Esophagus squamous epithelium (tissue), 5 donors: ENCODE measurements at regions not wholly inside any gene's neighbourhood (a gene's known extent, or its start where the extent isn't known, plus 50 kb on each side); places are given as distances from the start of the nearest gene placed in this dataset.

Source experiments
- DNase-seq: peaks from one replicate; lab custom pipeline; 2025; lab: John Stamatoyannopoulos, UW
- H3K27ac ChIP-seq, 4 donors: fragments of 200-600 bp; sonication (generic); one replicate each; pipeline ENCODE4 v1.5.1; 2016 to 2019; ENCODE audit warnings: mild to moderate bottlenecking in 1 of 4
- H3K27me3 ChIP-seq, 4 donors: fragments of 200-600 bp; sonication (generic); 1 replicate in 3 of 4; 2 replicates in 1 of 4; pipeline versions ENCODE4 v1.5.1 to v1.6.0; 2017 to 2021; ENCODE audit warnings: antibody characterized with exemption in 1 of 4
- H3K36me3 ChIP-seq, 3 donors: fragments of 200-600 bp; sonication (generic); one replicate each; pipeline ENCODE4 v1.5.1; 2016 to 2019
- H3K4me1 ChIP-seq, 3 donors: fragments of 200-600 bp; sonication (generic); one replicate each; pipeline ENCODE4 v1.5.1; 2017 to 2019
- H3K4me3 ChIP-seq, 4 donors: fragments of 200-600 bp; sonication (generic); 1 replicate in 3 of 4; 2 replicates in 1 of 4; pipeline ENCODE4 v1.5.1; 2016 to 2019; ENCODE audit warnings: mild to moderate bottlenecking in 2 of 4, moderate library complexity in 1 of 4
- H3K9me3 ChIP-seq, 3 donors: fragments of 200-600 bp; sonication (generic); one replicate each; pipeline ENCODE4 v1.5.1; 2016 to 2019
- CTCF ChIP-seq, 6 experiments: fragments of 450-650 bp in 4 of 6; fragments of 200-600 bp in 2 of 6; sonication (generic) in 2 of 6; IDR thresholded peaks; one replicate each; pipeline ENCODE4 v1.5.1; 2016 to 2019; ENCODE audit warnings: antibody characterized with exemption in 6 of 6, mild to moderate bottlenecking in 4 of 6, moderate library complexity in 4 of 6
- POLR2A ChIP-seq, 4 donors: fragments of 450-650 bp; IDR thresholded peaks; one replicate each; pipeline ENCODE4 v1.6.1; 2017; ENCODE audit warnings: antibody characterized with exemption in 4 of 4, mild to moderate bottlenecking in 4 of 4, moderate library complexity in 3 of 4
- WGBS, 2 donors: methylation state at CpG; one replicate each; pipeline ENCODE4 v1.1.5; 2018; 5-methylcytosine and 5-hydroxymethylcytosine counted together
- intact Hi-C: fragments of 100-400 bp; cut with DNase I; formaldehyde crosslinking; loops from one replicate; pipeline ENCODE4 v1.15.0; 2022
- donor health status: DM: yes; HTN: yes; CAD: no.

DNA sequence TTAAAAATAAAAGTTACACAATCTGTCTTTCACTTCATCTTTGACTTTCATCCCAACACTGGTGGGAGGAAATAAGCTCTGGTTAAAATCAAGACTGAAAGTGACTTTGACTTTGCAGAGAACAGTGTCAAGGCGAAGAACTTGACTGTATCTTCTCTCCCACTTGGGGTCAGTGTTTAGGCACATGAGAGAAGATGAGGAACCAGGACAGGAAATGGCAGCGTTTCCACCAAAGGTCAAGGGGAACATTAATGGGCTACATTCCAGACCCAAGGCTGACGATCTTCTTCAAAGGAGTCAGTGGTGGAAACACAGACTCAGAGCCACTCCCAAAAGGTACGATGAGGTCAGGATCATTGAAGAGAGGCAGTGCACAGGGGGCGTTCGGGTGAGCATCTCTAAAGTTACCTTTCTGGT is 409.5 kb downstream of the ARHGEF28 start:
- Histone ChIP-seq H3K27me3 (no peaks in the 10 kb centered on the region), H3K4me1 (peaks cover 2 to 19% (median 9%) of the 10 kb centered on the region in 3 donors), H3K27ac (no peak overlapping the region), H3K9me3 (no peaks in the 10 kb centered on the region), H3K36me3 (no peaks in the 10 kb centered on the region), H3K4me3 (peak overlapping the region in 1 of 4 donors; percentile 2)
- no peak for TF ChIP-seq POLR2A (IDR thresholded peaks at IDR 0.05)
- TF ChIP-seq CTCF (IDR thresholded peaks at IDR 0.05): peak in 5 of 6 experiments; percentile 6 to 26 (median 10)
- intact Hi-C loops: loop anchor here (10.0 kb wide), 1 partner anchor 609 kb away; the partner anchor contains the start of gene ENC1
- DNase-seq: no peak
- WGBS, 2 donors: 19 to 23% methylated on average over 6 of the region's 6 CpGs

GRCh38 chr5:74034733-74035132 is 408.7 kb downstream of the ARHGEF28 start:
- no peak for DNase-seq
- intact Hi-C loops: loop anchor here (10.0 kb wide), 1 partner anchor 610 kb away; the partner anchor contains the start of gene ENC1
- Histone ChIP-seq H3K27me3 (no peaks in the 10 kb centered on the region), H3K4me1 (peaks cover 2 to 19% (median 9%) of the 10 kb centered on the region in 3 donors), H3K4me3 (peak overlapping the region in 1 of 4 donors; percentile 12), H3K9me3 (no peaks in the 10 kb centered on the region), H3K36me3 (no peaks in the 10 kb centered on the region), H3K27ac (no peak overlapping the region)
- 28 to 37% methylated on average over 11 of the region's 11 CpGs for WGBS, 2 donors
- TF ChIP-seq POLR2A (IDR thresholded peaks at IDR 0.05): no peak
- no peak for TF ChIP-seq CTCF (IDR thresholded peaks at IDR 0.05)

GRCh38 chr5:74032617-74033016 is 406.6 kb downstream of the ARHGEF28 start:
- no peak for DNase-seq
- WGBS, 2 donors: 36 to 47% methylated on average over 1 of the region's 1 CpG
- peaks cover 2 to 19% (median 9%) of the 10 kb centered on the region in 3 donors for H3K4me1 ChIP-seq
- intact Hi-C loops: loop anchor here (10.0 kb wide), 1 partner anchor 612 kb away; the partner anchor contains the start of gene ENC1
- H3K9me3 ChIP-seq: no peaks in the 10 kb centered on the region
- no peak overlapping the region for H3K27ac ChIP-seq
- H3K4me3 ChIP-seq: no peak overlapping the region
- no peaks in the 10 kb centered on the region for H3K27me3 ChIP-seq
- TF ChIP-seq CTCF (IDR thresholded peaks at IDR 0.05) (no peak), POLR2A (IDR thresholded peaks at IDR 0.05) (no peak)
- no peaks in the 10 kb centered on the region for H3K36me3 ChIP-seq

DNA sequence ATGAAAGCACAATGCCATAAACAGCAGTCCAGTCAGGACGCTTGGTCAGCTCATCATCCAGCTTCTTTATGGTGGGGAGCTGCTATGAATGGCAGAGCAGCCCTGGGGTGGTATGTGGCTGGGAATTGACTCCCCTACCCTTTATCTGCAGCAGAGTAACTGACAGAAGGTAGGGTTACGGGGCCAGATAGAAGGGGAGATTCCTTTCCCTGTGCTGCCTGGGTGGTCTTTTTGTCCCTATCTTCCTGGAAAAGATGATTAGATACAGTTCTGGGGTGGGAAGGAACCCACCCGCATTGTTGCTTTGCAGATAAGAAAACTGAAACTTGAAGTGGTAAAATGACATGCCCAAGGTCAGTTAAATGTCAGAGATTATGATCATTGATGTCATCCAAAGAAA is 405.5 kb downstream of the ARHGEF28 start:
- H3K9me3 ChIP-seq: no peaks in the 10 kb centered on the region
- intact Hi-C loops: loop anchor here (10.0 kb wide), 1 partner anchor 613 kb away; the partner anchor contains the start of gene ENC1

More for the DNA sequence above, 405.5 kb downstream of the ARHGEF28 start:
- no peak for TF ChIP-seq POLR2A (IDR thresholded peaks at IDR 0.05)
- no peak for TF ChIP-seq CTCF (IDR thresholded peaks at IDR 0.05)
- no peak for DNase-seq
- H3K36me3 ChIP-seq: no peaks in the 10 kb centered on the region
- H3K27me3 ChIP-seq: no peaks in the 10 kb centered on the region
- WGBS, 2 donors: 87 to 91% methylated on average over 3 of the region's 3 CpGs
- H3K4me1 ChIP-seq: peaks cover 2 to 19% (median 9%) of the 10 kb centered on the region in 3 donors
- H3K27ac ChIP-seq: no peak overlapping the region
- no peak overlapping the region for H3K4me3 ChIP-seq
